Uterus (tissue), 2 donors: ENCODE measurements at regions not wholly inside any gene's neighbourhood (a gene's known extent, or its start where the extent isn't known, plus 50 kb on each side); places are given as distances from the start of the nearest gene placed in this dataset.

Experiments used
- CTCF ChIP-seq, 4 experiments: fragments of 200-600 bp in 2 of 4; fragments of 450-650 bp in 2 of 4; sonication (generic) in 2 of 4; IDR thresholded peaks; one replicate each; pipeline ENCODE4 v1.5.1; 2016 to 2019; ENCODE audit warnings: antibody characterized with exemption in 4 of 4, mild to moderate bottlenecking in 2 of 4, moderate library complexity in 1 of 4
- POLR2A ChIP-seq, 2 donors: fragments of 450-650 bp; IDR thresholded peaks; one replicate each; pipeline ENCODE4 v1.6.1; 2016; ENCODE audit warnings: antibody characterized with exemption in 2 of 2, mild to moderate bottlenecking in 1 of 2, moderate library complexity in 1 of 2

GRCh38 chr3:34294240-34294639 lies 495.8 kb downstream of the PDCD6IP start:
- TF ChIP-seq CTCF (IDR thresholded peaks at IDR 0.05) (no peak), POLR2A (IDR thresholded peaks at IDR 0.05) (no peak)
